ENCODE measurements at regions not wholly inside any gene's neighbourhood (a gene's known extent, or its start where the extent isn't known, plus 50 kb on each side); places are given as distances from the start of the nearest gene placed in this dataset.
"Not testable (repeated sequence)": the region's sequence is repeated elsewhere in the genome, so short reads cannot be mapped to it uniquely, and the experiment has no call there.

- peak in 1 of 2 experiments; percentile 11 for DNase-seq
These were observed 59.7 kb downstream of the HMGB3 start for GRCh38 chrX:151042842-151043241.

GRCh38 chrX:151066373-151066772, 83.2 kb downstream of the HMGB3 start:
- not testable (repeated sequence) for DNase-seq

- no peak for DNase-seq
These were observed 90.6 kb downstream of the HMGB3 start for GRCh38 chrX:151073767-151074166.

- DNase-seq = no peak
These were observed 95.4 kb upstream of the GPR50 start for GRCh38 chrX:151081016-151081415.

- peak; percentile 67 to 71 for DNase-seq
These were observed 94.1 kb upstream of the GPR50 start for GRCh38 chrX:151082077-151082948.

GRCh38 chrX:151084454-151084853, 91.9 kb upstream of the GPR50 start:
- no peak for DNase-seq

- DNase-seq = no peak
These were observed 91.2 kb upstream of the GPR50 start for GRCh38 chrX:151085207-151085606.

- DNase-seq = no peak
These were observed 88.2 kb upstream of the GPR50 start for GRCh38 chrX:151088221-151088620.

GRCh38 chrX:151099001-151099400, 77.4 kb upstream of the GPR50 start:
- DNase-seq = peak; percentile 75 to 77

- no peak for DNase-seq
These were observed 75.6 kb upstream of the GPR50 start for GRCh38 chrX:151100799-151101198.

- not testable (repeated sequence) for DNase-seq
These were observed 63.2 kb upstream of the GPR50 start for GRCh38 chrX:151113200-151113599.

Measured in Kasumi-1 (cell line).